ENCODE measurements at regions not wholly inside any gene's neighbourhood (a gene's known extent, or its start where the extent isn't known, plus 50 kb on each side); places are given as distances from the start of the nearest gene placed in this dataset.
"Not testable (repeated sequence)": the region's sequence is repeated elsewhere in the genome, so short reads cannot be mapped to it uniquely, and the experiment has no call there.

DNA sequence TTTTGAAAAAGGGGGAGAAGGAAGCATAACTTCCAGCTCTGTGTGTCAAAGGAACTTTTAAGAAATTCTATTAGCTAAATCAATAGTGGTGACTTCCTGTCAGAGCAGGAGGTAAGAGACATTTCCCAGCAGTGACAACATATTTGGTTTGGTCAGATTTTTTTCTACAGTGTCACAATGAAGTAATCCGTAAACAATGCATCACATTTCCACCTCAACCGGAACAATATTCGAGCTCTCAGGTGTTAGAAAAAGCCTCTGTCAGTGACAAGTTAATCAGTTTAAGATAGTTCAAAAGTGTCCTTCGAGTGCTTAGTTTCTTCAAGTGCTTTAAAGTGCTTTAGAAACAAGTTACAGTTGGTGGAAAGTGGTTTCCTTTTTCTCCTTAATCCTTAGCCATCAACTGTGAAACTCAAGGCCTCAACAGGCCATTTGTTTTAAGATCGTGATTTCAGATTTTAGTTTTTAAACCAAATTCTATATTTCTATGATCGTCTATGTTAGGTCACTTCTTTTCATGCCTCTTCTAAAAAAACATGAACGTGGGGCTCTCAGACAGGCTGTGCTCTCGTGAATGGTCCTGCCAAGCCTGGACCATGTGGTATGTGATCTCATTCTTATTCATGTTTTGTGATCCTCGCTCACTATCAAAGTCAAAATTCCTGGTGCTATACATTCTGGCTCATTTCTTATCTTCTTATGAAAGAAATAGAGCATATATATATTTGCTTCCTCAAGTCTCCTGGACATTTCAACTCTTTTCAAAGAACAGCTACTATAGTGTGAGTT, 181.9 kb upstream of the HMHB1 start:
- Histone ChIP-seq H3K27ac (ENCODE audit: low read depth in 2 of 2, low read length in 2 of 2) (no peak overlapping the region), H3K27me3 (ENCODE audit: control insufficient read depth, insufficient read depth, low read length) (no peaks in the 10 kb centered on the region), H3K36me3 (ENCODE audit: control insufficient read depth in 2 of 3, insufficient read depth in 3 of 3, low read length in 3 of 3) (no peaks in the 10 kb centered on the region), H3K4me3 (ENCODE audit: low read length in 3 of 3) (no peak overlapping the region), H3K9ac (ENCODE audit: low read length in 3 of 3) (no peak overlapping the region), H3K9me3 (ENCODE audit: control insufficient read depth in 2 of 3, insufficient read depth in 1 of 3, low read length in 3 of 3) (no peaks in the 10 kb centered on the region), H3K4me1 (ENCODE audit: control insufficient read depth in 2 of 3, insufficient read depth in 2 of 3, low read depth in 1 of 3, low read length in 3 of 3) (no peaks in the 10 kb centered on the region)
- no peak for FAIRE-seq
- no peak for TF ChIP-seq CTCF (IDR thresholded peaks at IDR 0.05; ENCODE audit: borderline replicate concordance, extremely low read depth, insufficient read depth)
- DNase-seq = no peak
- intact Hi-C loops (cut with DNase I) = no loop called here

GRCh38 chr5:143625048-143625447, 186.9 kb upstream of the HMHB1 start:
- H3K9me3 ChIP-seq (ENCODE audit: control insufficient read depth in 2 of 3, insufficient read depth in 1 of 3, low read length in 3 of 3); H3K4me3 ChIP-seq (ENCODE audit: low read length in 3 of 3); DNase-seq; H3K27me3 ChIP-seq (ENCODE audit: control insufficient read depth, insufficient read depth, low read length); H3K9ac ChIP-seq (ENCODE audit: low read length in 3 of 3); H3K4me1 ChIP-seq (ENCODE audit: control insufficient read depth in 2 of 3, insufficient read depth in 2 of 3, low read depth in 1 of 3, low read length in 3 of 3); intact Hi-C loops (cut with DNase I); FAIRE-seq; H3K36me3 ChIP-seq (ENCODE audit: control insufficient read depth in 2 of 3, insufficient read depth in 3 of 3, low read length in 3 of 3); H3K27ac ChIP-seq (ENCODE audit: low read depth in 2 of 2, low read length in 2 of 2): not testable (repeated sequence)

- Histone ChIP-seq H3K9ac (ENCODE audit: low read length in 3 of 3) (no peak overlapping the region), H3K9me3 (ENCODE audit: control insufficient read depth in 2 of 3, insufficient read depth in 1 of 3, low read length in 3 of 3) (no peaks in the 10 kb centered on the region), H3K4me3 (ENCODE audit: low read length in 3 of 3) (no peak overlapping the region), H3K4me1 (ENCODE audit: control insufficient read depth in 2 of 3, insufficient read depth in 2 of 3, low read depth in 1 of 3, low read length in 3 of 3) (no peaks in the 10 kb centered on the region), H3K27ac (ENCODE audit: low read depth in 2 of 2, low read length in 2 of 2) (no peak overlapping the region), H3K36me3 (ENCODE audit: control insufficient read depth in 2 of 3, insufficient read depth in 3 of 3, low read length in 3 of 3) (no peaks in the 10 kb centered on the region), H3K27me3 (ENCODE audit: control insufficient read depth, insufficient read depth, low read length) (no peaks in the 10 kb centered on the region)
- TF ChIP-seq CTCF (IDR thresholded peaks at IDR 0.05; ENCODE audit: borderline replicate concordance, extremely low read depth, insufficient read depth) = no peak
- FAIRE-seq (no peak), DNase-seq (no peak)
- intact Hi-C loops (cut with DNase I) = no loop called here
Observed at GRCh38 chr5:143624465-143624864, 187.5 kb upstream of the HMHB1 start.

DNA sequence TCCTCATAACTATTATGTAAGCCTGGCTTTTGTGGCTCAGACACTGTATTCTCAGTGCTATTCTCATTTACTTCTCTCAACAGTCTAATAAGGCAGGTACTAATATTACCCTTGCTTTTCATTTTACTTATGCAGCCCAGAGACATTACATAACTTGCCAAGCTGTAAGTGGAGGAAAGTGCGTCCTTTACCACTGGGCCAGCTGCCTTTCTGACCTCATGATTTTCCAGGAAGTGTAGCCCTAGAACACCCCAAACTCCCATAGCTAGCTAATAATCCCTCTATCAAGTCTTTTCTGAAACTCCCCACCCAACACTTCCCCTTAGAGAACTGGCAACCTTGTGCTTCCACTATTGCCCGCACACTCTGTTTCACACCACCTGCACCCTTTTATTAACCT, 192.9 kb upstream of the HMHB1 start:
- DNase-seq (no peak), FAIRE-seq (no peak)
- Histone ChIP-seq H3K9ac (ENCODE audit: low read length in 3 of 3) (no peak overlapping the region), H3K9me3 (ENCODE audit: control insufficient read depth in 2 of 3, insufficient read depth in 1 of 3, low read length in 3 of 3) (no peaks in the 10 kb centered on the region), H3K4me1 (ENCODE audit: control insufficient read depth in 2 of 3, insufficient read depth in 2 of 3, low read depth in 1 of 3, low read length in 3 of 3) (no peaks in the 10 kb centered on the region), H3K4me3 (ENCODE audit: low read length in 3 of 3) (no peak overlapping the region), H3K27ac (ENCODE audit: low read depth in 2 of 2, low read length in 2 of 2) (no peak overlapping the region), H3K36me3 (ENCODE audit: control insufficient read depth in 2 of 3, insufficient read depth in 3 of 3, low read length in 3 of 3) (no peaks in the 10 kb centered on the region), H3K27me3 (ENCODE audit: control insufficient read depth, insufficient read depth, low read length) (no peaks in the 10 kb centered on the region)
- intact Hi-C loops (cut with DNase I) = no loop called here
- no peak for TF ChIP-seq CTCF (IDR thresholded peaks at IDR 0.05; ENCODE audit: borderline replicate concordance, extremely low read depth, insufficient read depth)

All from kidney (tissue), 13 donors.